ENCODE measurements at regions not wholly inside any gene's neighbourhood (a gene's known extent, or its start where the extent isn't known, plus 50 kb on each side); places are given as distances from the start of the nearest gene placed in this dataset.
A peak's percentile ranks its signal among the peaks of the same experiment; 100 is the strongest.

- no peak for DNase-seq
Measured at GRCh38 chr3:88795503-88795902, 311.9 kb upstream of the EPHA3 start.

- no peak for DNase-seq
Measured at GRCh38 chr3:88807491-88808105, 299.8 kb upstream of the EPHA3 start.

- no peak for DNase-seq
Measured at GRCh38 chr3:88809993-88810392, 297.4 kb upstream of the EPHA3 start.

- no peak for DNase-seq
Measured at GRCh38 chr3:88810455-88810854, 297.0 kb upstream of the EPHA3 start.

GRCh38 chr3:88811096-88811495, 296.3 kb upstream of the EPHA3 start:
- no peak for DNase-seq

GRCh38 chr3:88812576-88812975, 294.8 kb upstream of the EPHA3 start:
- DNase-seq, result no peak

- no peak for DNase-seq
Measured at GRCh38 chr3:88816445-88816844, 291.0 kb upstream of the EPHA3 start.

GRCh38 chr3:88824666-88825564, 282.5 kb upstream of the EPHA3 start:
- no peak for DNase-seq

- no peak for DNase-seq
Measured at GRCh38 chr3:88828466-88828865, 279.0 kb upstream of the EPHA3 start.

- DNase-seq, result no peak
Measured at GRCh38 chr3:88852606-88853005, 254.8 kb upstream of the EPHA3 start.

GRCh38 chr3:88863196-88863595, 244.2 kb upstream of the EPHA3 start:
- no peak for DNase-seq

- DNase-seq, result no peak
Measured at GRCh38 chr3:88876724-88877123, 230.7 kb upstream of the EPHA3 start.

- DNase-seq, result no peak
Measured at GRCh38 chr3:88879905-88880304, 227.5 kb upstream of the EPHA3 start.

- DNase-seq, result no peak
Measured at GRCh38 chr3:88882121-88882520, 225.3 kb upstream of the EPHA3 start.

GRCh38 chr3:88886624-88887023, 220.8 kb upstream of the EPHA3 start:
- DNase-seq, result peak in 3 of 51 donors; percentile 0 to 1 (median 1)

- DNase-seq, result no peak
Measured at GRCh38 chr3:88896026-88896425, 211.4 kb upstream of the EPHA3 start.

GRCh38 chr3:88912294-88912877, 195.0 kb upstream of the EPHA3 start:
- DNase-seq, result peak in 21 of 51 donors; percentile 1 to 62 (median 14)

- DNase-seq, result no peak
Measured at GRCh38 chr3:88918841-88919240, 188.6 kb upstream of the EPHA3 start.

GRCh38 chr3:88921986-88922385, 185.4 kb upstream of the EPHA3 start:
- no peak for DNase-seq

GRCh38 chr3:88926221-88926620, 181.2 kb upstream of the EPHA3 start:
- DNase-seq, result no peak

GRCh38 chr3:88930611-88931010, 176.8 kb upstream of the EPHA3 start:
- no peak for DNase-seq

GRCh38 chr3:88936831-88937230, 170.6 kb upstream of the EPHA3 start:
- no peak for DNase-seq

- DNase-seq, result no peak
Measured at GRCh38 chr3:88940296-88940695, 167.1 kb upstream of the EPHA3 start.
